ENCODE measurements at regions not wholly inside any gene's neighbourhood (a gene's known extent, or its start where the extent isn't known, plus 50 kb on each side); places are given as distances from the start of the nearest gene placed in this dataset.
"Not testable (repeated sequence)": the region's sequence is repeated elsewhere in the genome, so short reads cannot be mapped to it uniquely, and the experiment has no call there.

GRCh38 chr9:95691435-95691834, 174.7 kb upstream of the PTCH1 start:
- intact Hi-C loops (cut with micrococcal nuclease; ENCODE audit: unreplicated experiment): no loop called here
- H3K4me1 Mint-ChIP-seq (ENCODE audit: low read depth, unreplicated experiment): no peaks in the 10 kb centered on the region
- no TSS peak for BruUV-seq (replicated peaks)
- DNase-seq: no peak
- TF ChIP-seq CTCF (IDR thresholded peaks at IDR 0.05; ENCODE audit: unreplicated experiment): no peak
- no peak overlapping the region for H3K4me3 Mint-ChIP-seq (ENCODE audit: low read depth, unreplicated experiment)
- H3K27me3 Mint-ChIP-seq (ENCODE audit: unreplicated experiment): peaks cover 23% of the 10 kb centered on the region
- no peaks in the 10 kb centered on the region for H3K36me3 Mint-ChIP-seq (ENCODE audit: insufficient read depth, unreplicated experiment)
- H3K9me3 Mint-ChIP-seq (ENCODE audit: low read depth, unreplicated experiment): peaks cover 4% of the 10 kb centered on the region
- CTCF ChIA-PET: no interaction called here
- H3K27ac Mint-ChIP-seq (ENCODE audit: unreplicated experiment): no peak overlapping the region

GRCh38 chr9:95689669-95690068, 172.9 kb upstream of the PTCH1 start:
- DNase-seq: no peak

GRCh38 chr9:95684516-95684915, 167.7 kb upstream of the PTCH1 start:
- no peak overlapping the region for H3K4me3 Mint-ChIP-seq (ENCODE audit: low read depth, unreplicated experiment)
- intact Hi-C loops (cut with micrococcal nuclease; ENCODE audit: unreplicated experiment): no loop called here

More at GRCh38 chr9:95689669-95690068, 172.9 kb upstream of the PTCH1 start:
- H3K4me3 Mint-ChIP-seq (ENCODE audit: low read depth, unreplicated experiment): no peak overlapping the region
- no peak overlapping the region for H3K27ac Mint-ChIP-seq (ENCODE audit: unreplicated experiment)
- CTCF ChIA-PET: no interaction called here
- no TSS peak for BruUV-seq (replicated peaks)
- intact Hi-C loops (cut with micrococcal nuclease; ENCODE audit: unreplicated experiment): no loop called here
- peaks cover 13% of the 10 kb centered on the region for H3K27me3 Mint-ChIP-seq (ENCODE audit: unreplicated experiment)
- no peaks in the 10 kb centered on the region for H3K9me3 Mint-ChIP-seq (ENCODE audit: low read depth, unreplicated experiment)
- H3K36me3 Mint-ChIP-seq (ENCODE audit: insufficient read depth, unreplicated experiment): no peaks in the 10 kb centered on the region
- no peak for TF ChIP-seq CTCF (IDR thresholded peaks at IDR 0.05; ENCODE audit: unreplicated experiment)
- H3K4me1 Mint-ChIP-seq (ENCODE audit: low read depth, unreplicated experiment): no peaks in the 10 kb centered on the region

GRCh38 chr9:95680306-95680705, 163.5 kb upstream of the PTCH1 start:
- H3K36me3 Mint-ChIP-seq (ENCODE audit: insufficient read depth, unreplicated experiment); intact Hi-C loops (cut with micrococcal nuclease; ENCODE audit: unreplicated experiment); H3K4me1 Mint-ChIP-seq (ENCODE audit: low read depth, unreplicated experiment); DNase-seq; H3K4me3 Mint-ChIP-seq (ENCODE audit: low read depth, unreplicated experiment); H3K27me3 Mint-ChIP-seq (ENCODE audit: unreplicated experiment); CTCF ChIA-PET; H3K9me3 Mint-ChIP-seq (ENCODE audit: low read depth, unreplicated experiment); BruUV-seq (replicated peaks); H3K27ac Mint-ChIP-seq (ENCODE audit: unreplicated experiment): not testable (repeated sequence)

More at GRCh38 chr9:95684516-95684915, 167.7 kb upstream of the PTCH1 start:
- Mint-ChIP-seq H3K27me3 (ENCODE audit: unreplicated experiment) (peaks cover 13% of the 10 kb centered on the region), H3K4me1 (ENCODE audit: low read depth, unreplicated experiment) (no peaks in the 10 kb centered on the region), H3K9me3 (ENCODE audit: low read depth, unreplicated experiment) (peaks cover 3% of the 10 kb centered on the region), H3K27ac (ENCODE audit: unreplicated experiment) (no peak overlapping the region), H3K36me3 (ENCODE audit: insufficient read depth, unreplicated experiment) (no peaks in the 10 kb centered on the region)
- no peak for TF ChIP-seq CTCF (IDR thresholded peaks at IDR 0.05; ENCODE audit: unreplicated experiment)
- BruUV-seq (replicated peaks): no TSS peak
- CTCF ChIA-PET: no interaction called here
- DNase-seq: no peak

- intact Hi-C loops (cut with micrococcal nuclease; ENCODE audit: unreplicated experiment): no loop called here
- no peaks in the 10 kb centered on the region for H3K4me1 Mint-ChIP-seq (ENCODE audit: low read depth, unreplicated experiment)
- no peaks in the 10 kb centered on the region for H3K27me3 Mint-ChIP-seq (ENCODE audit: unreplicated experiment)
- DNase-seq: no peak
- no TSS peak for BruUV-seq (replicated peaks)
- peaks cover 3% of the 10 kb centered on the region for H3K9me3 Mint-ChIP-seq (ENCODE audit: low read depth, unreplicated experiment)
- CTCF ChIA-PET: no interaction called here
- H3K4me3 Mint-ChIP-seq (ENCODE audit: low read depth, unreplicated experiment): no peak overlapping the region
- no peak for TF ChIP-seq CTCF (IDR thresholded peaks at IDR 0.05; ENCODE audit: unreplicated experiment)
- no peaks in the 10 kb centered on the region for H3K36me3 Mint-ChIP-seq (ENCODE audit: insufficient read depth, unreplicated experiment)
- no peak overlapping the region for H3K27ac Mint-ChIP-seq (ENCODE audit: unreplicated experiment)
Observed at GRCh38 chr9:95679874-95680273, 163.1 kb upstream of the PTCH1 start.

All from Calu3 (cell line).